ENCODE measurements at regions not wholly inside any gene's neighbourhood (a gene's known extent, or its start where the extent isn't known, plus 50 kb on each side); places are given as distances from the start of the nearest gene placed in this dataset.
"Not testable (repeated sequence)": the region's sequence is repeated elsewhere in the genome, so short reads cannot be mapped to it uniquely, and the experiment has no call there.

GRCh38 chr6:8664700-8665099 is 229.4 kb upstream of the SLC35B3 start:
- DNase-seq = no peak

GRCh38 chr6:8664070-8664469 is 228.7 kb upstream of the SLC35B3 start:
- DNase-seq = no peak

- DNase-seq = no peak
Observed at GRCh38 chr6:8659404-8660189, 224.3 kb upstream of the SLC35B3 start.

GRCh38 chr6:8658416-8658815 is 223.1 kb upstream of the SLC35B3 start:
- no peak for DNase-seq

GRCh38 chr6:8657522-8657921 is 222.2 kb upstream of the SLC35B3 start:
- no peak for DNase-seq

- DNase-seq = no peak
Observed at GRCh38 chr6:8655670-8656454, 220.5 kb upstream of the SLC35B3 start.

- DNase-seq = no peak
Observed at GRCh38 chr6:8652710-8653109, 217.4 kb upstream of the SLC35B3 start.

GRCh38 chr6:8651998-8652397 is 216.7 kb upstream of the SLC35B3 start:
- DNase-seq = no peak

- DNase-seq = no peak
Observed at GRCh38 chr6:8645212-8645611, 209.9 kb upstream of the SLC35B3 start.

- no peak for DNase-seq
Observed at GRCh38 chr6:8644306-8644705, 209.0 kb upstream of the SLC35B3 start.

GRCh38 chr6:8642854-8643253 is 207.5 kb upstream of the SLC35B3 start:
- no peak for DNase-seq

- no peak for DNase-seq
Observed at GRCh38 chr6:8642131-8642530, 206.8 kb upstream of the SLC35B3 start.

GRCh38 chr6:8639928-8640649 is 204.7 kb upstream of the SLC35B3 start:
- DNase-seq = no peak

- DNase-seq = no peak
Observed at GRCh38 chr6:8637896-8638597, 202.7 kb upstream of the SLC35B3 start.

- no peak for DNase-seq
Observed at GRCh38 chr6:8633762-8634161, 198.4 kb upstream of the SLC35B3 start.

GRCh38 chr6:8628736-8629135 is 193.4 kb upstream of the SLC35B3 start:
- DNase-seq = no peak

- no peak for DNase-seq
Observed at GRCh38 chr6:8628063-8628462, 192.7 kb upstream of the SLC35B3 start.

- DNase-seq = no peak
Observed at GRCh38 chr6:8627085-8627861, 191.9 kb upstream of the SLC35B3 start.

GRCh38 chr6:8624665-8625064 is 189.3 kb upstream of the SLC35B3 start:
- DNase-seq = no peak

GRCh38 chr6:8623441-8623840 is 188.1 kb upstream of the SLC35B3 start:
- no peak for DNase-seq

- DNase-seq = no peak
Observed at GRCh38 chr6:8619853-8620252, 184.5 kb upstream of the SLC35B3 start.

- DNase-seq = not testable (repeated sequence)
Observed at GRCh38 chr6:8619408-8619807, 184.1 kb upstream of the SLC35B3 start.
